HepG2 (cell line): ENCODE measurements at regions not wholly inside any gene's neighbourhood (a gene's known extent, or its start where the extent isn't known, plus 50 kb on each side); places are given as distances from the start of the nearest gene placed in this dataset.

Experiments
- ATF7 ChIP-seq, 2 experiments: fragments of 450-650 bp in 1 of 2; sonication (generic) in 1 of 2; formaldehyde crosslinking in 1 of 2; IDR thresholded peaks; 2 replicates each; pipeline versions ENCODE4 v1.4.0 to v1.6.1; 2016 to 2020; ENCODE audit warnings: antibody characterized with exemption in 1 of 2, mild to moderate bottlenecking in 1 of 2, missing genetic modification reagents in 1 of 2
- CENPX ChIP-seq: sonication (generic); formaldehyde crosslinking; IDR thresholded peaks from 2 replicates; pipeline ENCODE4 v1.9.0; 2021; ENCODE audit warnings: mild to moderate bottlenecking, missing genetic modification reagents, moderate library complexity
- CERS6 ChIP-seq: sonication (generic); formaldehyde crosslinking; IDR thresholded peaks from 2 replicates; pipeline ENCODE4 v1.5.0; 2020; ENCODE audit warnings: missing genetic modification reagents
- CREM ChIP-seq, 2 experiments: sonication (generic) in 1 of 2; formaldehyde crosslinking in 1 of 2; IDR thresholded peaks; 2 replicates each; pipeline versions ENCODE4 v1.4.0 to v1.6.1; 2016 to 2020; ENCODE audit warnings: antibody characterized with exemption in 1 of 2, mild to moderate bottlenecking in 1 of 2, missing genetic modification reagents in 1 of 2
- DDIT3 ChIP-seq: sonication (generic); formaldehyde crosslinking; IDR thresholded peaks from 2 replicates; pipeline ENCODE4 v1.4.0; 2020; ENCODE audit warnings: mild to moderate bottlenecking, missing genetic modification reagents
- ELF3 ChIP-seq: IDR thresholded peaks from 2 replicates; pipeline ENCODE4 v1.6.1; 2016; ENCODE audit warnings: missing genetic modification reagents, missing compliant biosample characterization
- FOXA1 ChIP-seq, 2 experiments: fragments of 450-650 bp in 1 of 2; sonication (generic) in 1 of 2; formaldehyde crosslinking in 1 of 2; IDR thresholded peaks; 2 replicates each; pipeline versions ENCODE4 v1.4.0 to v1.6.1; 2016 to 2020; ENCODE audit warnings: missing genetic modification reagents in 1 of 2
- GRHL1 ChIP-seq: sonication (generic); formaldehyde crosslinking; conservative IDR thresholded peaks from 2 replicates; pipeline ENCODE4 v1.8.0; 2022; ENCODE audit warnings: missing genetic modification reagents
- HMG20A ChIP-seq: IDR thresholded peaks from 2 replicates; pipeline ENCODE4 v1.6.1; 2016; ENCODE audit warnings: borderline replicate concordance
- MEIS1 ChIP-seq: sonication (generic); formaldehyde crosslinking; IDR thresholded peaks from 2 replicates; pipeline ENCODE4 v1.9.0; 2021; ENCODE audit warnings: mild to moderate bottlenecking, missing genetic modification reagents, moderate library complexity, borderline replicate concordance
- MTA3 ChIP-seq: sonication (generic); formaldehyde crosslinking; IDR thresholded peaks from 2 replicates; pipeline ENCODE4 v1.4.0; 2020; ENCODE audit warnings: missing genetic modification reagents
- NR1H2 ChIP-seq: sonication (generic); formaldehyde crosslinking; IDR thresholded peaks from 2 replicates; pipeline ENCODE4 v1.8.1; 2022; ENCODE audit warnings: low read depth, missing genetic modification reagents, borderline replicate concordance
- SALL1 ChIP-seq: sonication (generic); formaldehyde crosslinking; IDR thresholded peaks from 2 replicates; pipeline ENCODE4 v1.8.0; 2022; ENCODE audit warnings: mild to moderate bottlenecking, missing genetic modification reagents
- SKI ChIP-seq: fragments of 450-650 bp; IDR thresholded peaks from one replicate; pipeline ENCODE4 v1.6.1; 2018; ENCODE audit warnings: mild to moderate bottlenecking; ENCODE audit not compliant: partially characterized antibody
- SRF ChIP-seq: IDR thresholded peaks from 2 replicates; pipeline ENCODE4 v1.6.1; 2011; ENCODE audit warnings: mild to moderate bottlenecking, low read depth, low read length, moderate library complexity
- ZBTB38 ChIP-seq: sonication (generic); formaldehyde crosslinking; IDR thresholded peaks from 2 replicates; pipeline ENCODE4 v1.5.1; 2020; ENCODE audit warnings: mild to moderate bottlenecking, missing genetic modification reagents
- ZFP36L1 ChIP-seq: sonication (generic); formaldehyde crosslinking; IDR thresholded peaks from 2 replicates; pipeline ENCODE4 v1.8.0; 2022; ENCODE audit warnings: mild to moderate bottlenecking, missing genetic modification reagents, moderate library complexity
- ZFP36L2 ChIP-seq: sonication (generic); formaldehyde crosslinking; IDR thresholded peaks from 2 replicates; pipeline ENCODE4 v1.4.0; 2020; ENCODE audit warnings: missing genetic modification reagents
- ZFX ChIP-seq: sonication (generic); formaldehyde crosslinking; IDR thresholded peaks from 2 replicates; pipeline ENCODE4 v1.4.0; 2020; ENCODE audit warnings: mild to moderate bottlenecking, low read depth, missing genetic modification reagents, moderate library complexity
- ZKSCAN1 ChIP-seq: fragments of 150-350 bp; IDR thresholded peaks from 2 replicates; pipeline ENCODE4 v1.6.1; 2014; ENCODE audit warnings: low read length
- ZNF101 ChIP-seq: sonication (generic); formaldehyde crosslinking; IDR thresholded peaks from 2 replicates; pipeline ENCODE4 v1.4.0; 2020; ENCODE audit warnings: mild to moderate bottlenecking, low read depth, missing genetic modification reagents, borderline replicate concordance
- ZNF225 ChIP-seq: sonication (generic); formaldehyde crosslinking; IDR thresholded peaks from 2 replicates; pipeline ENCODE4 v1.4.0; 2020; ENCODE audit warnings: mild to moderate bottlenecking, missing genetic modification reagents
- ZNF350 ChIP-seq: sonication (generic); formaldehyde crosslinking; IDR thresholded peaks from 2 replicates; pipeline ENCODE4 v1.4.0; 2020; ENCODE audit warnings: mild to moderate bottlenecking, low read depth, missing genetic modification reagents, borderline replicate concordance
- ZNF614 ChIP-seq: IDR thresholded peaks from 2 replicates; pipeline ENCODE4 v1.6.1; 2018; ENCODE audit warnings: missing biosample characterization, missing genetic modification reagents, inconsistent platforms, borderline replicate concordance
- TF ChIP-seq, protein P1 (sequence below): IDR thresholded peaks from 2 replicates; pipeline ENCODE4 v1.4.0; 2020; ENCODE audit warnings: mild to moderate bottlenecking, missing genetic modification reagents

DNA sequence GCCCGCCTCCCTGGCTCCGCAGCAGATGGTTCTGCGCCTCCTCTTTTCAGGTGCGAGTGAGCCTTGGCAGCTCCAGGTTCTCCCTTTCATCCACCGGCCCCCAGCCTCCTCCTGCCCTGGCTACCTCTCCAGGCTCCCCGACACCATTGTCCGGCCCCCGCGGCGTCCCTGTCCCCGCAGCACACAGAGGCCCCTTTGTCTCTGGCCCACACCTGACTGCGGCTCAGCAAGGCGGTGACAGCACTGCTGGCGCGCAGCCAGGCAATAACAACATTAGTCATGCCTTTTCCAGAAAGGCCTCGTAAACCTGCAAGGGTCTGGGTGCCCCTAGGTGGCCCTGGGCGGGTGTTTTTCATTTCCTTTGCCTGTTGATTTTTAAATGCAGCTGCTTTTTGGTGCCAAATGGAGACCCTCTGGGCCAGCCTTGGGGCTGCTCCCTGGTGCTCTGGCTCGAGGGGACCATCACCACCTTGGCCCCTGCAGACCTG, 73.2 kb upstream of the MEDAG start (continued):
- TF ChIP-seq NR1H2 (CRISPR knock-in tag) (no peak), ZFX (CRISPR knock-in tag) (peak; percentile 60), ZNF350 (CRISPR knock-in tag) (peak; percentile 48; the same call in 1 of the 2 replicates), ZNF225 (CRISPR knock-in tag) (no peak), SKI (peak; percentile 53), FOXA1 (IDR thresholded peaks at IDR 0.05) (no peak), FOXA1 (CRISPR knock-in tag; IDR thresholded peaks at IDR 0.05) (peak; percentile 67), CENPX (no peak), MTA3 (CRISPR knock-in tag) (no peak), ZBTB38 (no peak), CERS6 (CRISPR knock-in tag) (no peak), ZNF614 (CRISPR knock-in tag) (0 out of 2 replicates have a peak, but pooled peaks have one; percentile 26), SALL1 (peak; percentile 89), DDIT3 (CRISPR knock-in tag) (no peak), ZFP36L2 (CRISPR knock-in tag) (no peak), ELF3 (CRISPR knock-in tag) (peak; percentile 77), ZKSCAN1 (no peak), HMG20A (CRISPR knock-in tag) (peak; percentile 84; the same call in 1 of the 2 replicates), ATF7 (IDR thresholded peaks at IDR 0.05) (no peak), ATF7 (CRISPR knock-in tag; IDR thresholded peaks at IDR 0.05) (peak; percentile 70; the same call in 1 of the 2 replicates), ZFP36L1 (CRISPR knock-in tag) (no peak), CREM (IDR thresholded peaks at IDR 0.05) (peak; percentile 24; the same call in 1 of the 2 replicates), CREM (CRISPR knock-in tag; IDR thresholded peaks at IDR 0.05) (no peak), MEIS1 (CRISPR knock-in tag) (peak; percentile 50; the same call in 1 of the 2 replicates), GRHL1 (CRISPR knock-in tag) (no peak), ZNF101 (CRISPR knock-in tag) (no peak), SRF (no peak)
- TF ChIP-seq, protein P1, sequence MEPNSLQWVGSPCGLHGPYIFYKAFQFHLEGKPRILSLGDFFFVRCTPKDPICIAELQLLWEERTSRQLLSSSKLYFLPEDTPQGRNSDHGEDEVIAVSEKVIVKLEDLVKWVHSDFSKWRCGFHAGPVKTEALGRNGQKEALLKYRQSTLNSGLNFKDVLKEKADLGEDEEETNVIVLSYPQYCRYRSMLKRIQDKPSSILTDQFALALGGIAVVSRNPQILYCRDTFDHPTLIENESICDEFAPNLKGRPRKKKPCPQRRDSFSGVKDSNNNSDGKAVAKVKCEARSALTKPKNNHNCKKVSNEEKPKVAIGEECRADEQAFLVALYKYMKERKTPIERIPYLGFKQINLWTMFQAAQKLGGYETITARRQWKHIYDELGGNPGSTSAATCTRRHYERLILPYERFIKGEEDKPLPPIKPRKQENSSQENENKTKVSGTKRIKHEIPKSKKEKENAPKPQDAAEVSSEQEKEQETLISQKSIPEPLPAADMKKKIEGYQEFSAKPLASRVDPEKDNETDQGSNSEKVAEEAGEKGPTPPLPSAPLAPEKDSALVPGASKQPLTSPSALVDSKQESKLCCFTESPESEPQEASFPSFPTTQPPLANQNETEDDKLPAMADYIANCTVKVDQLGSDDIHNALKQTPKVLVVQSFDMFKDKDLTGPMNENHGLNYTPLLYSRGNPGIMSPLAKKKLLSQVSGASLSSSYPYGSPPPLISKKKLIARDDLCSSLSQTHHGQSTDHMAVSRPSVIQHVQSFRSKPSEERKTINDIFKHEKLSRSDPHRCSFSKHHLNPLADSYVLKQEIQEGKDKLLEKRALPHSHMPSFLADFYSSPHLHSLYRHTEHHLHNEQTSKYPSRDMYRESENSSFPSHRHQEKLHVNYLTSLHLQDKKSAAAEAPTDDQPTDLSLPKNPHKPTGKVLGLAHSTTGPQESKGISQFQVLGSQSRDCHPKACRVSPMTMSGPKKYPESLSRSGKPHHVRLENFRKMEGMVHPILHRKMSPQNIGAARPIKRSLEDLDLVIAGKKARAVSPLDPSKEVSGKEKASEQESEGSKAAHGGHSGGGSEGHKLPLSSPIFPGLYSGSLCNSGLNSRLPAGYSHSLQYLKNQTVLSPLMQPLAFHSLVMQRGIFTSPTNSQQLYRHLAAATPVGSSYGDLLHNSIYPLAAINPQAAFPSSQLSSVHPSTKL (CRISPR knock-in tag), result peak; percentile 90
